ENCODE measurements at regions not wholly inside any gene's neighbourhood (a gene's known extent, or its start where the extent isn't known, plus 50 kb on each side); places are given as distances from the start of the nearest gene placed in this dataset.
"Not testable (repeated sequence)": the region's sequence is repeated elsewhere in the genome, so short reads cannot be mapped to it uniquely, and the experiment has no call there.

- Mint-ChIP-seq H3K36me3 (ENCODE audit: low read depth) (no peaks in the 10 kb centered on the region), H3K4me3 (no peak overlapping the region), H3K4me1 (no peaks in the 10 kb centered on the region), H3K9me3 (no peaks in the 10 kb centered on the region), H3K27me3 (no peaks in the 10 kb centered on the region), H3K27ac (no peak overlapping the region)
- POLR2A ChIA-PET: no interaction called here
- no peak for DNase-seq
- CTCF ChIA-PET: no interaction called here
Measured at GRCh38 chr9:101859620-101860019, 121.2 kb upstream of the GRIN3A start.

- Mint-ChIP-seq H3K36me3 (ENCODE audit: low read depth) (no peaks in the 10 kb centered on the region), H3K27me3 (no peaks in the 10 kb centered on the region), H3K27ac (no peak overlapping the region), H3K9me3 (no peaks in the 10 kb centered on the region), H3K4me3 (no peak overlapping the region), H3K4me1 (no peaks in the 10 kb centered on the region)
- ChIA-PET POLR2A (no interaction called here), CTCF (no interaction called here)
- no peak for DNase-seq
Measured at GRCh38 chr9:101858026-101858425, 119.6 kb upstream of the GRIN3A start.

GRCh38 chr9:101849102-101849707, 110.8 kb upstream of the GRIN3A start:
- H3K27me3 Mint-ChIP-seq: no peaks in the 10 kb centered on the region
- POLR2A ChIA-PET: no interaction called here
- no peak overlapping the region for H3K27ac Mint-ChIP-seq
- no peak for DNase-seq
- no peaks in the 10 kb centered on the region for H3K4me1 Mint-ChIP-seq
- CTCF ChIA-PET: no interaction called here
- no peaks in the 10 kb centered on the region for H3K36me3 Mint-ChIP-seq (ENCODE audit: low read depth)
- no peaks in the 10 kb centered on the region for H3K9me3 Mint-ChIP-seq
- no peak overlapping the region for H3K4me3 Mint-ChIP-seq

- H3K36me3 Mint-ChIP-seq (ENCODE audit: low read depth): no peaks in the 10 kb centered on the region
- H3K9me3 Mint-ChIP-seq: no peaks in the 10 kb centered on the region
- CTCF ChIA-PET: no interaction called here
- DNase-seq: no peak
- POLR2A ChIA-PET: no interaction called here
- H3K27me3 Mint-ChIP-seq: no peaks in the 10 kb centered on the region
- no peak overlapping the region for H3K4me3 Mint-ChIP-seq
- no peaks in the 10 kb centered on the region for H3K4me1 Mint-ChIP-seq
- no peak overlapping the region for H3K27ac Mint-ChIP-seq
Measured at GRCh38 chr9:101848485-101848919, 110.1 kb upstream of the GRIN3A start.

GRCh38 chr9:101846161-101846560, 107.7 kb upstream of the GRIN3A start:
- Mint-ChIP-seq H3K36me3 (ENCODE audit: low read depth) (no peaks in the 10 kb centered on the region), H3K4me3 (no peak overlapping the region), H3K27ac (no peak overlapping the region), H3K27me3 (no peaks in the 10 kb centered on the region), H3K4me1 (no peaks in the 10 kb centered on the region), H3K9me3 (no peaks in the 10 kb centered on the region)
- no peak for DNase-seq
- ChIA-PET POLR2A (no interaction called here), CTCF (no interaction called here)

GRCh38 chr9:101840694-101841188, 102.3 kb upstream of the GRIN3A start:
- ChIA-PET CTCF (no interaction called here), POLR2A (no interaction called here)
- Mint-ChIP-seq H3K27me3 (no peaks in the 10 kb centered on the region), H3K36me3 (ENCODE audit: low read depth) (no peaks in the 10 kb centered on the region), H3K4me1 (no peaks in the 10 kb centered on the region), H3K27ac (no peak overlapping the region), H3K9me3 (no peaks in the 10 kb centered on the region), H3K4me3 (no peak overlapping the region)
- no peak for DNase-seq

- H3K4me3 Mint-ChIP-seq; H3K27me3 Mint-ChIP-seq; H3K9me3 Mint-ChIP-seq; DNase-seq; POLR2A ChIA-PET; H3K27ac Mint-ChIP-seq; H3K36me3 Mint-ChIP-seq (ENCODE audit: low read depth); CTCF ChIA-PET; H3K4me1 Mint-ChIP-seq: not testable (repeated sequence)
Measured at GRCh38 chr9:101838988-101839387, 100.5 kb upstream of the GRIN3A start.

GRCh38 chr9:101836021-101836420, 97.6 kb upstream of the GRIN3A start:
- Mint-ChIP-seq H3K4me3 (no peak overlapping the region), H3K9me3 (no peaks in the 10 kb centered on the region), H3K27ac (no peak overlapping the region), H3K27me3 (no peaks in the 10 kb centered on the region), H3K4me1 (no peaks in the 10 kb centered on the region), H3K36me3 (ENCODE audit: low read depth) (no peaks in the 10 kb centered on the region)
- CTCF ChIA-PET: no interaction called here
- DNase-seq: no peak
- POLR2A ChIA-PET: no interaction called here

- Mint-ChIP-seq H3K36me3 (ENCODE audit: low read depth) (no peaks in the 10 kb centered on the region), H3K27me3 (no peaks in the 10 kb centered on the region), H3K9me3 (no peaks in the 10 kb centered on the region), H3K4me3 (no peak overlapping the region), H3K4me1 (no peaks in the 10 kb centered on the region), H3K27ac (no peak overlapping the region)
- ChIA-PET CTCF (no interaction called here), POLR2A (no interaction called here)
- no peak for DNase-seq
Measured at GRCh38 chr9:101832486-101832885, 94.0 kb upstream of the GRIN3A start.

- H3K4me1 Mint-ChIP-seq; CTCF ChIA-PET; H3K27me3 Mint-ChIP-seq; H3K4me3 Mint-ChIP-seq; H3K9me3 Mint-ChIP-seq; POLR2A ChIA-PET; H3K36me3 Mint-ChIP-seq (ENCODE audit: low read depth); DNase-seq; H3K27ac Mint-ChIP-seq: not testable (repeated sequence)
Measured at GRCh38 chr9:101821450-101821849, 83.0 kb upstream of the GRIN3A start.

- DNase-seq; H3K4me3 Mint-ChIP-seq; H3K27me3 Mint-ChIP-seq; H3K9me3 Mint-ChIP-seq; CTCF ChIA-PET; H3K36me3 Mint-ChIP-seq (ENCODE audit: low read depth); H3K4me1 Mint-ChIP-seq; POLR2A ChIA-PET; H3K27ac Mint-ChIP-seq: not testable (repeated sequence)
Measured at GRCh38 chr9:101820983-101821382, 82.5 kb upstream of the GRIN3A start.

- no peaks in the 10 kb centered on the region for H3K27me3 Mint-ChIP-seq
- H3K36me3 Mint-ChIP-seq (ENCODE audit: low read depth): no peaks in the 10 kb centered on the region
- H3K4me1 Mint-ChIP-seq: no peaks in the 10 kb centered on the region
Measured at GRCh38 chr9:101814064-101814463, 75.6 kb upstream of the GRIN3A start.

GRCh38 chr9:101807879-101808278, 69.4 kb upstream of the GRIN3A start:
- CTCF ChIA-PET: not testable (repeated sequence)

More at GRCh38 chr9:101814064-101814463, 75.6 kb upstream of the GRIN3A start:
- no peak for DNase-seq
- Mint-ChIP-seq H3K9me3 (peaks cover 2% of the 10 kb centered on the region), H3K27ac (no peak overlapping the region), H3K4me3 (no peak overlapping the region)
- CTCF ChIA-PET: no interaction called here
- POLR2A ChIA-PET: no interaction called here

GRCh38 chr9:101796044-101796443, 57.6 kb upstream of the GRIN3A start:
- Mint-ChIP-seq H3K4me1 (no peaks in the 10 kb centered on the region), H3K9me3 (no peaks in the 10 kb centered on the region), H3K27ac (no peak overlapping the region), H3K27me3 (no peaks in the 10 kb centered on the region), H3K4me3 (no peak overlapping the region), H3K36me3 (ENCODE audit: low read depth) (no peaks in the 10 kb centered on the region)
- no peak for DNase-seq
- POLR2A ChIA-PET: no interaction called here
- CTCF ChIA-PET: no interaction called here

More at GRCh38 chr9:101807879-101808278, 69.4 kb upstream of the GRIN3A start:
- H3K4me1 Mint-ChIP-seq; H3K36me3 Mint-ChIP-seq (ENCODE audit: low read depth); H3K4me3 Mint-ChIP-seq; DNase-seq; H3K9me3 Mint-ChIP-seq; H3K27ac Mint-ChIP-seq; POLR2A ChIA-PET; H3K27me3 Mint-ChIP-seq: not testable (repeated sequence)

GRCh38 chr9:101795147-101795546, 56.7 kb upstream of the GRIN3A start:
- Mint-ChIP-seq H3K9me3 (no peaks in the 10 kb centered on the region), H3K27me3 (no peaks in the 10 kb centered on the region), H3K4me1 (no peaks in the 10 kb centered on the region), H3K4me3 (no peak overlapping the region), H3K27ac (no peak overlapping the region), H3K36me3 (ENCODE audit: low read depth) (no peaks in the 10 kb centered on the region)
- DNase-seq: no peak
- CTCF ChIA-PET: no interaction called here
- POLR2A ChIA-PET: no interaction called here
